ENCODE measurements at regions not wholly inside any gene's neighbourhood (a gene's known extent, or its start where the extent isn't known, plus 50 kb on each side); places are given as distances from the start of the nearest gene placed in this dataset.

- no peak for TF ChIP-seq CTCF (conservative IDR thresholded peaks at IDR 0.05; ENCODE audit: low read depth, low read length)
- TF ChIP-seq EZH2 (IDR thresholded peaks at IDR 0.05; ENCODE audit: borderline replicate concordance, low read depth, low read length, poor library complexity, severe bottlenecking), result no peak
Observed at GRCh38 chr10:78194050-78194449, 160.4 kb downstream of the RPS24 start.
